DMS114 treated with DMSO at 0.1 percent for 48 hours (cell line): ENCODE measurements at regions not wholly inside any gene's neighbourhood (a gene's known extent, or its start where the extent isn't known, plus 50 kb on each side); places are given as distances from the start of the nearest gene placed in this dataset.

Source experiments
- DNase-seq: peaks from one replicate; lab custom pipeline; 2025; ENCODE audit not compliant: unreplicated experiment; lab: John Stamatoyannopoulos, UW

DNA sequence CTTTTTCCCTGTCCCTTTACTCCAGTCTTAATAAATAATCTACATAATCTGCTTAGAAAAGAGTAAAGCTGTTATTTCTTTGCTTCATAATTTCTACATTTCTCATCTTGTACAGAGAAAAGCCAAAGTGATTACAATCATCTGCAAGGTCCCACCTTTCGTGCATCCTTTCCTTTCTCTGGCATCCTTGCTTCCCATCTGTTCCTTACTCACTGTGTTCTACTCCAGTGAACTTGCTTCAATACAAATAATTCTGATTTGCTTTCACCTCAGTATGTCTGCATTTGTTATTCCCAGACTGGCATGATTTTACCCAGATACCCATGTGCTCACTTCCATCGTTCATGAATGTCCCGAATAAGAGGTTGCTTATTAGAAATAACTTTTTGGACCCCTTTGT is 99.4 kb upstream of the DSEL start:
- no peak for DNase-seq

DNA sequence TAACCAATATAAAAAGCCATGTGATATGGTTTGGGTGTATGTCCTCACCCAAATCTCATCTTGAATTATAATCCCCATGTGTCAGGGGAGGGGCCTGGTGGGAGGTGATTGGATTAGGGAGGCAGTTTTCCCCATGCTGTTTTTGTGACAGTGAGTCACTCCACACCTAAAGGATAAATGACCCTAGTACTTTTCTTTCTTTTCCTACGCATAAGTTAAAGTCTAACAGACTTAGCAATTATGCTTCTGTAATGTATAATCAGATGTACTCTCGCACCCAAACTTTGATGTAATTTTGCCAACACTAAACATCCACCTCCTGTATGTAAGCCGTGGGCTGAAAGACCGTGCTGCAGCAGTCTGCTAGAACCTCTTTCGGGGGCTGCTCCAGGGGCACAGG is 97.2 kb upstream of the DSEL start:
- DNase-seq, result no peak

DNA sequence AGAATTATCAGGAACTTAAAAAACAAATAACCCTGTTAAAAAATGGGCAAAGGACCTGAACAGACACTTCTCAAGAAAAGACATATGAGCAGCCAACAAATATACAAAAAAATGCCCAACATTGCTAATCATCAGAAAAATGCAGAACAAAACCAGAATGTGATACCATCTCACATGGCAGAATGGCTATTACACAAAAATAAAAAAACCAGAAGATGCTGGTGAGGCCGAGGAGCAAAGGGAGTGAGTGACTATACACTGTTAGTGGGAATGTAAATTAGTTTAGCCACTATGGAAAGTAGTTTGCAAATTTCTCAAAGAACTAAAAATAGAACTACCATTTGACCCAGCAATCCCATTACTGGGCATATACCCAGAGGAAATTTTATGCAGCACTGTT is 95.8 kb upstream of the DSEL start:
- DNase-seq, result no peak

DNA sequence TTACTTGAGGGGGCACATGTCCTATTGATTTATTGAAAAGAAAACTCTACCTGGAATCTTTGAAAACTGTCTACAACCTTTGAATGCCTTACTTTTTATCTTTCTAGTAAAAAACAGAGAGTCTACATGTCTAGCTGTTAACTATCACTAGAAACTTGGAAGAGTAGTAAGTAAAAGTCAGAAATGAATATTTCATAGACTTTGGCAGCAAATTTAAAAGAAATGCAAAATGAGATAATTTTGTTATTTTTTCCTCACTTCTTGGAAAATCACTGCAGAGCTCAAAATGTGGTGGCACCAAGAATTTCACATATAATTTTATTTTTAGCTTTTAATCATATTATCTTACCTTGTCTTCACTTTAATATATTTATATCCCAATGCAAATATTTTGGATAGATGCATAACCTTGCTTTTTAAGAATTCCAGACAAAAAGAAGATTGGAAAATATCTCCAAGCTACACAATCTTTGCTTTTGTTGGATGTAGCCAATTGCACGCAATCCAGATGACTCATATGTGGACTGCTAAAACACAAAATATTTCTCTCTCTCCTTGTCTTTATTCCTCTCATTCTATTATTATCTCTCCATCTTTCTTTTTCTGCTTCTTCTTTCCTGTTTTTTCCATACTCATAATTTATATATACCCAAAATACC is 92.2 kb upstream of the DSEL start:
- no peak for DNase-seq

DNA sequence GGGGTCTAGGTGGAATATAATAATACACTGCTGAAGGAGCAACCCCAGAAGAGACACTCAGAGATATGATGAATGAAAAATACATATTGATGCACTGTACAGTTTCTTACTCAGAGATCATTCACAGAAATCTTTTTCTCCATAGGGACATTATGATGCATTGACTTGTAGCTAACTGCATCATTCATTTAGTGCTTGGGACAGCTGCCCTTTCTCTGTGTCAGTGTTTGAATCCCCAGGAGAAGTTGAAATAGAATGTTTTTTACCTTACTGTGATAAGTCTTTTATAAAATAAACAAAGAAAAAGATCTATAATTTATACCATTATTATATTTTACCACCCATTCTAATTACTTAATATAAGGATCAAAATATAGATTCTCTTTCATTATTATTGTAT is 91.7 kb upstream of the DSEL start:
- no peak for DNase-seq

DNA sequence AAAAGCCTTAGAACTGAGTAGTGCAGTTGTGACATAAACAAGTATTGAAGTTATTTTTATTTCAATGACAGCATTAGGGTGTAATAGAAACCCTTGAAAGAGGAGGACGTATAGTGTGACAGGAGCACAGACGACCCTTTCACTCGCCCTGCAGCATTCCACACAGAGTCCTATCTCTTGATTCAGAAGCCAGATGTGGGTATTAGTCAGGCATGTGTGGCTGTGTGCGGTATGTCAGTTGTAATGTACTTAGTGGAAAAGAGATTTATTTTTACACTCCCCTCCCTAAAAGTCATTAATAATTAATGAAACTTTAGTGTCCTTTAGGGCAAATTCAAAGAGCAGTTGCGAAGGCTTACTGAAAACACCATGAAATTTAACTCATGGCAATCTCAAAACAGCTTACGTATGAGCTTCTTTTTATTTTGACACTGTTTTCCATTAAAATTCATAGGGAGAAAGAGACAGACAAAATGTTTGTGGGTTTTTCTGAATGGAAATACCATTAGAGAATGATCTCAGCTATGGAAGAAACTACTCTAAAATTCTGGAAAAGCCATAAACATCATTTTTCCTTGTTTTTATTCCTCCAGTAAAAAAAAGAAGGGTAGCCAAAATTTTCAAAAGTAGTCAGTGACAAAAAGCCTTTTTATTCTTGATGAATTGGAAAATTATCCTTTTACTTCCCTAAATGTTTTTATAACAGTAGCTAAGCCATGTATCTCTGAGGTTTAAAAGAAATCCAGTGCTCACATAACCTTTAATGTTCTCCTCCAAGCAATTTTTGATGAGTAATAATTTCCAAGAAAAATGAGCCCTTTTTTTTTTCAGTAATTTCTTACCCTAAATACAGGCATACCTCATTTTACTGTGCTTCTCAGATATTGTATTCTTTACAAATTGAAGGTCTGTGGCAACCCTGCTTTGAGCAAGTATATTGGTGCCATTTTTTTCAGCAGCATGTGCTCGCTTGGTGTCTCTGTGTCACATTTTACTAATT is 84.0 kb upstream of the DSEL start:
- no peak for DNase-seq

DNA sequence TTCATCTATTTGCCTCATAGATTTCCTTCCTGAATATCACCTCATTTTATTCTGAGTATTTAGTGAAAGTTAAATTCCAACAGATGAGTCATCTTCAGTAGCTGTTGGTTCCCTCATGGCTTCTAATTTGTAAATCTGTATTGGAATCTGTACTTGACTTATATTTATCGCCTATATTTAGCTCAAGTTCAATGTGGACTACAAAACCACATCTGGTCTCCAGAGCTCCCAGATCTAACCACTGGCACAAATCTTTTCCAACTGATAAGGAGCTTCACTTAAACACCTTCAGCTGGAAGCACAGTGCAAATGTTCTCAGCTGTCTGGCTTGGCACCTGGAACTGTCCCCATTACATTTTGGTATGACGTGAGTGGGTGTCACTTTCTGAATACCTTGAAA is 82.8 kb upstream of the DSEL start:
- no peak for DNase-seq

DNA sequence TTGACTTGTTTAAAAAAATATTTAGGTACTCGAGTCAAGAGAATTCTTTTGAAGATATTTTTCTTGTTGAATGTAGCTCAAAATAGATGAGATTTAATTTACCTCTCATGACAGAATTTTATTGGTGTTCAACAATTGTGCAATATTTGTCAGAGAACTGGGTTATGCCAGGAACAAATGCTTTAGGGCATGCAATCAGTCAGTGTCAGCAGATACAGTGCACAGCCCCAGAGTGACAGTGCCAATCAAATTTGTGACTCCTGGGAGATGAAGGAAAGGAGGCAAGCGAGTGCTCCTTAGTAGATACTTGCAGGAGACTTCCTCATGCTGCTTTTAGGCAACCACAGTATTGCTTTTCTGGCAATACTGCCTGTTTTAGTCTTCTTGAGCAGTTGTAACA is 81.2 kb upstream of the DSEL start:
- DNase-seq, result no peak

DNA sequence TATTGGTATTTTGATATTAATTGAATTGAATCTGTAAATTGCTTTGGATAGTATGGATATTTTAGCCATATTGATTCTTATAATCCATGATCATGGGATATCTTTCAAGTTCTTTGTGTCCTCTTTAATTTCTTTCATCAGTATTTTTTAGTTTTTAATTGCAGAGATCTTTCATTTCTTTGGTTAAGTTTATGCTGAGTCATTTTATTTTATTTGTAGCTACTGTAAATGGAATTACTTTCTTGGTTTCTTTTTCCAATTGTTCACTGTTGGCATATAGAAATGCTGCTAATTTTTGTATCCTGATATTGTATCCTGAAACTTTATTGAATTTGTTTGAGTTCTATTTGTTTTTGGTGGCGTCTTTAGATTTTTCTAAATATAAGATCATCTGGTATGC is 79.5 kb upstream of the DSEL start:
- DNase-seq, result no peak

DNA sequence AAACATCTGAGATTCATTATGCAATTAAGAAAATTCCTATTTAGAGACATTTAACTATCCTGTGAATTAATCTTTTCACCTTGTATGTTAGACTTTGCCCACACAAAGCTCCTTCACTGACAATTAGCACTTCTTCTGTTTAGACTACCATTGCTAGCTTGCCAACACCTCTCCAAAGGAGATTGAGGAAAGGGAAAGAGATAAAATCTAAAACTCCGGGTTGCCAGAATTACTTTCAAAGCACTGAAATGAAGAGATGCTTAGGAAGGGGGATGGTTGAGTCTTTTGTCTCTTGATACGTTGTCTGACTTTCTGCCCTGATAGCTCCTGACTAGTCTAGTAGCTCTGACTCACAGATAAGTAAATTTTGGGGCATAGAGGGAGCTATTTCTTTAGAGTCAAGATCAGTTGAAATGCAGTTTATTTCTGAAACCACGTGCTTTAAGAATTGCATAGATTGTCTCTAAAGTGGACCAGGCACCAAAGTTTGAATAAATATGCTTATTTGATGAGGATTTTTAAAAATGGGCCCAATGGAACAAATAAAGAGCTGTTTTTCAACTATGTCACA is 74.1 kb upstream of the DSEL start:
- DNase-seq, result no peak

DNA sequence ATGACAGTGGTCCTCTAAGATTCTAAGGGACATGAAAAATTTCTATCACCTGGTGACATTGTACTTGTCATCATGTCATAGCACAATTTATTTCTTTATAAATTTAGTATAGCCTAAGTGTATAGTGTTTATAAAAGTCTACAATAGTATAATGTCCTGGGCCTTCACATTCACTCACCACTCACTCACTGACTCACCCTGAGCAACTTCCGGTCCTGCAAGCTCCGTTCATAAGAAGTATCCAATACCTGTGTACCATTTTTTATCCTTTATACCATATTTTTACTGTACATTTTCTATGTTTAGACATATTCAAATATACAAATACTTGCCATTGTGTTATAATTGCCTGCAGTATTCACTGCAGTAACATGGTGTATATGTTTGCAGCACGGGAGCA is 72.8 kb upstream of the DSEL start:
- DNase-seq, result no peak

DNA sequence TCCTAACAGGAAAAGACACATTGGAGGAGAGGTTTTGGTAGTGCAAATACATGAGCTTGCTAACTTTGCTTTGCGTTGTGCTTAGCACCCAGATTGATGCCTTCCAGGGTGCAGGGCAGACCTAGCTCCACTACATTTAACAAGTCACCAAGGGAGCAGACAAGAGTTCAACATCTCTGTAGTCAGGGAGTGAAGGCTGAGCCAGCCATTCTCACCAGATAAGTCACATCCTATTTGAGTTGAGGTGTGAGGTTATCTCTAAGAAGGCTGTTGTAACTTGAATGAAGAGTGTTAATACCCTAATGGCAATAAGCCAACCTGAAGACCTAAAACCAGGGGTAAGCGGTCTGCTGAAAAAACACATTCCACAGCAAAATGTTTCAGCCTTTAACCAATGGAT is 69.6 kb upstream of the DSEL start:
- DNase-seq, result no peak

DNA sequence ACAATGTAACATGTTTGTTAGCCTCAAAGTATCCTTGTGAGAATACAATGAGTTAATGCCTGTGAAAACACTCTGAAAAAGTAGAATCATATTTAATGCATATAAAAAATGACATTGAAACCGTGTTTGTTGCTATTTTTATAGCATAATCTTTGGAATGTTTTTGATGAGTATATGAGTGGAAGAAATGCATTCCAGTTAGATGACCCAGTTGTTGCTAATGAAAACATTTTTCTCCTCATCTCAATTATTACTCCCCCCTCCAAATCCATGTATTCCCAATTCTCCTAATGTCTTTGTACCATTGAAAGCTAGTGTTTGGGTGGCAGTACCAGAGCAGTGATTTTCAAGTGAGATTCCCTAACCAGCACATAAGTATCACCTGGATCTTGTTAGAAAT is 67.1 kb upstream of the DSEL start:
- DNase-seq, result no peak

DNA sequence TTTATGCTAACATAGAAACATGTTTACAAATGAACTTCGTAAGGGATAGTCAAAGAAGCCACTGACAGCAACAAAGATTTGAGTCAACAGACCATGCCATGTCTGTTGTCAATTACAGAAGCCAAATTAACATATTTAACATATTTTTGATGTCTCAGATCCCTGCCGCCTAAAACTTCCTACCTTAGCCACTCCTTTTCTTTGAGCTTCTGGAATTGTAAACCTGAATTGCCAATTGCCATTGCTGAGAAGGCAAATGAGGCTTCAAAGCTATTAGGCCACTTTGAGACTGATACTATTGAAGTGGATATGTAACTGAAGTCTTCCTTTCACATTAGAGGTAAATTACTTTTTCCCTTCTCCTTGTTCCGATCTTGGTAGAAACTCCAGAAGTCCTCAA is 66.0 kb upstream of the DSEL start:
- no peak for DNase-seq

DNA sequence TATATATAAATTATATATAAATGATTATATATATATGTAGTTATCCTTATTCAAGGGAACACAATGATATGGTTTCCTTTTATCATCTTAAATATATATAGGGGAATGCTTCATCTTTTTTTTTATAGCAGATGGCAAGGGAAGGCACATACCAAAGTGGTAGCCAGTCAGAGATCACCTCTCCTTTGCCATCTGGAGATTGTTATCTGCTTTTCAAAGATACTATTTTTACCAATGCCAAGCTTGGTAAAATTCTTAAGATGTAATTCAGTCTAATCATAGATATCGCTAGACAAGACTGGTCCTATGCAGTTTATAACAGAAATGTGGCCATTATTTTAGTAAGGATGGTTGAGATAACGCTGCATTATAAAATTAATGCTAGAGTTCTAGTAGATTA is 64.7 kb upstream of the DSEL start:
- no peak for DNase-seq

DNA sequence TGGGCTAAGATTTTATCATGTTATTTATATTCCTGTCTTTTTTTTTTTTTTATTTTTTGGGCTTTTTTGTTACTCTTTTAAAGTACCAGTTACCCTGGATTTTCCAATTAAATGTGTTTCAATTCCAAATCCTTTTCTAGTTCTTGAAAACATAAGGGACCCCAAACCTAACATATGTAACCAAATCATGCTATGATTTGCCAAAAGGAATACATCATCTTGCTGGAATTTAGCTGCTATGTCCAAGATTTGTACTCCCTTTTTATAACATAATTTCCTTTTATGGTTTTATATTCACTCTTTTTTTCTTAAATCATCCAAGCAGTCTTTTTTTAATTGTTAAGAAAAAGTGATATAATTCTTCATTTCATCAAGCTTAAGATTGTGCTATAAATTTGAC is 60.9 kb upstream of the DSEL start:
- no peak for DNase-seq

DNA sequence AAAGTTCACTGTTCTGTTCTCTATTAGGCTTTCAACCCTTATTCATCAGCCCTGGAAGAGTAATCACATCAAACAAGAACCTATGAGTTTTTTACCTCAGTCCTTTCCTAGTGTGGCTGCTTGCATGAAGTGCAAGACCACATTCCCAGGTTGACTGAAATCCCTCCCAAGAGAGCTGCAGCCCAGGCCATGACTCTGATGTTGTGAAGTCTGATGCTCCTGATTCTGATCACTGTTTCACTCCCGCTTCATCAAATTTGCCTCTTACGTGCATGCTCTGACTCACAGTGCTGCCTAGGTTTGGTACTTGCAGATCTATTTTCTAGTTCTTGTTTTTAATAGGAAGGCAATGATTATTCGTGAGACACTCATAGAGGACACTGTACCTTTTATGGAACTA is 58.2 kb upstream of the DSEL start:
- DNase-seq, result no peak

DNA sequence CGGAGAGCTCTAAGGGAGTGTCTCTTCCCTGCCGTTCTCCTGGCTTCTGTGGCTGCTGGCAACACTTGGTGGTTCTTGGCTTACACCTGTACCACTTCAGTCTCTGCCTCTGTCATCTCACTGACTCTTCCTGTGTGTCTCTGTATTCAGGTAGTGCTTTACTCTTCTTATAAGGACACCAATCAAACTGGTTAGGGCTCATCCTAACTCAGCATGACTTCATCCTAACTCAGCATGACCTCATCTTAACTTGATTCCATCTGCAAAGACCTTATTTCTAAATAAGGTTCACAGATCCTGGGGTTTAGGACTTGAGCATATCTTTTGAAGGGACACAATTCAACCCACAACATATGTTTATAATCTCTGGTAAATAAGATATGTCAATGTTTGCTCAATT is 51.6 kb upstream of the DSEL start:
- no peak for DNase-seq
